Ovary (tissue), 3 donors: ENCODE measurements at regions not wholly inside any gene's neighbourhood (a gene's known extent, or its start where the extent isn't known, plus 50 kb on each side); places are given as distances from the start of the nearest gene placed in this dataset.

Experiments used
- EP300 ChIP-seq: sonication (generic); formaldehyde crosslinking; IDR thresholded peaks from one replicate; pipeline ENCODE4 v1.6.1; 2017; ENCODE audit warnings: antibody characterized with exemption
- TF ChIP-seq, protein P1 (sequence below), 3 donors: fragments of 450-650 bp in 2 of 3; fragments of 200-600 bp in 1 of 3; IDR thresholded peaks; one replicate each; pipeline versions ENCODE4 v1.5.1 to v1.8.0; 2016 to 2022; ENCODE audit warnings: antibody characterized with exemption in 3 of 3, mild to moderate bottlenecking in 1 of 3
- donor health status: DM: no; HTN: no; CAD: no.

DNA sequence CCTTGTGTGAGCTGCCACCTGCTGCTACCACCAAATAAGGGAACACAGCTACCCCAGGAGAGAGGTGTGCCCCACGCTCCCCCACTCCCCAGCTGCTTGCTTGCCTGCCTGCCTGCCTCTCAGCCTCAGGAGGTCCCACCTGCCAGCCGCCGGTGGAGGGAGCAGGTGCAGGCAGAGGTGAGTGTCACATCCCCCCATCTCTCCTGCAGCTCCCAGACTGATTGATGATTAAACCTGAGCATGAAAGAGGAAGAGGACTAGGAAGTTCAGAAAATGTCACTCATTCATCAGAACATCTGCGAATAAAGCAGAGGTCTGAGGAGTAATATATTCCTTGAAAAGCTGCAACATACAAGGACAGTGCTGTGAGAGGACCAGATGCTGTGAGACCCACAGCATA lies 58.6 kb upstream of the HIVEP3 start:
- no peak for TF ChIP-seq EP300
- TF ChIP-seq, protein P1, sequence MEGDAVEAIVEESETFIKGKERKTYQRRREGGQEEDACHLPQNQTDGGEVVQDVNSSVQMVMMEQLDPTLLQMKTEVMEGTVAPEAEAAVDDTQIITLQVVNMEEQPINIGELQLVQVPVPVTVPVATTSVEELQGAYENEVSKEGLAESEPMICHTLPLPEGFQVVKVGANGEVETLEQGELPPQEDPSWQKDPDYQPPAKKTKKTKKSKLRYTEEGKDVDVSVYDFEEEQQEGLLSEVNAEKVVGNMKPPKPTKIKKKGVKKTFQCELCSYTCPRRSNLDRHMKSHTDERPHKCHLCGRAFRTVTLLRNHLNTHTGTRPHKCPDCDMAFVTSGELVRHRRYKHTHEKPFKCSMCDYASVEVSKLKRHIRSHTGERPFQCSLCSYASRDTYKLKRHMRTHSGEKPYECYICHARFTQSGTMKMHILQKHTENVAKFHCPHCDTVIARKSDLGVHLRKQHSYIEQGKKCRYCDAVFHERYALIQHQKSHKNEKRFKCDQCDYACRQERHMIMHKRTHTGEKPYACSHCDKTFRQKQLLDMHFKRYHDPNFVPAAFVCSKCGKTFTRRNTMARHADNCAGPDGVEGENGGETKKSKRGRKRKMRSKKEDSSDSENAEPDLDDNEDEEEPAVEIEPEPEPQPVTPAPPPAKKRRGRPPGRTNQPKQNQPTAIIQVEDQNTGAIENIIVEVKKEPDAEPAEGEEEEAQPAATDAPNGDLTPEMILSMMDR (IDR thresholded peaks at IDR 0.05): no peak
